ENCODE measurements at regions not wholly inside any gene's neighbourhood (a gene's known extent, or its start where the extent isn't known, plus 50 kb on each side); places are given as distances from the start of the nearest gene placed in this dataset.

- TF ChIP-seq GATA3 (IDR thresholded peaks at IDR 0.05; ENCODE audit: low read depth, low read length) (no peak), GATA2 (IDR thresholded peaks at IDR 0.05; ENCODE audit: low read depth, low read length) (no peak)
These were observed 814.3 kb downstream of the BCL11A start for GRCh38 chr2:59739166-59739565.
